Smooth muscle cell (in vitro differentiated cells): ENCODE measurements at regions not wholly inside any gene's neighbourhood (a gene's known extent, or its start where the extent isn't known, plus 50 kb on each side); places are given as distances from the start of the nearest gene placed in this dataset.

ENCODE experiments used
- DNase-seq: peaks from one replicate; lab custom pipeline; 2025; ENCODE audit not compliant: unreplicated experiment; lab: John Stamatoyannopoulos, UW
- H2AFZ ChIP-seq: fragments of 200-600 bp; sonication (generic); 2 replicates; pipeline ENCODE4 v1.6.0; 2016; ENCODE audit warnings: antibody characterized with exemption, low read depth, mild to moderate bottlenecking
- H3F3A ChIP-seq: fragments of 200-600 bp; sonication (generic); 2 replicates; pipeline ENCODE4 v1.6.0; 2017; ENCODE audit warnings: antibody characterized with exemption, low read depth
- H3K27ac ChIP-seq: fragments of 200-600 bp; sonication (generic); 2 replicates; pipeline ENCODE4 v1.5.1; 2016; ENCODE audit warnings: low read depth, mild to moderate bottlenecking
- H3K27me3 ChIP-seq: fragments of 200-600 bp; sonication (generic); 2 replicates; pipeline ENCODE4 v1.6.1; 2016; ENCODE audit warnings: low read depth, mild to moderate bottlenecking
- H3K36me3 ChIP-seq: fragments of 200-600 bp; sonication (generic); 2 replicates; pipeline ENCODE4 v1.5.1; 2016; ENCODE audit warnings: low read depth
- H3K4me1 ChIP-seq: fragments of 200-600 bp; sonication (generic); 2 replicates; pipeline ENCODE4 v1.5.1; 2016; ENCODE audit warnings: low read depth
- H3K4me2 ChIP-seq: fragments of 200-600 bp; sonication (generic); 2 replicates; pipeline ENCODE4 v1.6.0; 2016; ENCODE audit warnings: mild to moderate bottlenecking
- H3K4me3 ChIP-seq: fragments of 200-600 bp; sonication (generic); 2 replicates; pipeline ENCODE4 v1.5.1; 2016; ENCODE audit warnings: mild to moderate bottlenecking
- H3K79me2 ChIP-seq: fragments of 200-600 bp; sonication (generic); 2 replicates; pipeline ENCODE4 v1.6.0; 2016; ENCODE audit warnings: low read depth, mild to moderate bottlenecking
- H3K9ac ChIP-seq: fragments of 200-600 bp; sonication (generic); 2 replicates; pipeline ENCODE4 v1.6.0; 2016; ENCODE audit warnings: low read depth
- H3K9me3 ChIP-seq: fragments of 200-600 bp; sonication (generic); replicated peaks from 2 replicates; pipeline ENCODE4 v1.5.1; 2016; ENCODE audit warnings: low read depth
- H4K20me1 ChIP-seq: fragments of 200-600 bp; sonication (generic); 2 replicates; pipeline ENCODE4 v1.6.0; 2016; ENCODE audit warnings: low read depth
- WGBS: methylation state at CpG from one replicate; pipeline ENCODE4 v1.1.7; 2016; ENCODE audit warnings: low lambda C conversion rate; 5-methylcytosine and 5-hydroxymethylcytosine counted together
- TF ChIP-seq, protein P1 (sequence below): fragments of 200-600 bp; sonication (generic); IDR thresholded peaks from 2 replicates; pipeline ENCODE4 v1.5.1; 2017; ENCODE audit warnings: borderline replicate concordance, mild to moderate bottlenecking, antibody characterized with exemption; ENCODE audit not compliant: insufficient read depth, poor library complexity, severe bottlenecking

DNA sequence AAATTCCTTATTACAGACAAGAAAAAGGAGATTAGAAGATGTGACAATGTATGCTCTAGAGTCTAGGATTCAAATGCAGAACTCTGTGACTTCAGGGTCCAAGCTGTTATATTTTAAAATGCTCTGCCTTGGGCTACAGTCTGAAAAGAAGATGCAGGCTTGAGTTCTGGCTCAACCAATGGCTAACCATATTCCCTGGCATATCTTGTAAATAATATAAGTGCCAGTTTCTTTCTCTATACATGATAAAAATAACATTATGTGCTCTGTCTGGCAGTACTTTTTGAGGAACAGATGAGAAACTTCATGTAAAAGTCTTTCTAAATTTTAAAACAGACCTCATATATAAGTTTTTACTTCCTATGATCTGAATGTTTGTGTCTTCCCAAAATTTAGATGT lies 926.5 kb upstream of the CDH6 start:
- H3K79me2 ChIP-seq: no peaks in the 10 kb centered on the region
- H2AFZ ChIP-seq: no peak overlapping the region
- H3K4me2 ChIP-seq: no peak overlapping the region
- H3K36me3 ChIP-seq: no peaks in the 10 kb centered on the region
- no peaks in the 10 kb centered on the region for H3K4me1 ChIP-seq
- TF ChIP-seq, protein P1, sequence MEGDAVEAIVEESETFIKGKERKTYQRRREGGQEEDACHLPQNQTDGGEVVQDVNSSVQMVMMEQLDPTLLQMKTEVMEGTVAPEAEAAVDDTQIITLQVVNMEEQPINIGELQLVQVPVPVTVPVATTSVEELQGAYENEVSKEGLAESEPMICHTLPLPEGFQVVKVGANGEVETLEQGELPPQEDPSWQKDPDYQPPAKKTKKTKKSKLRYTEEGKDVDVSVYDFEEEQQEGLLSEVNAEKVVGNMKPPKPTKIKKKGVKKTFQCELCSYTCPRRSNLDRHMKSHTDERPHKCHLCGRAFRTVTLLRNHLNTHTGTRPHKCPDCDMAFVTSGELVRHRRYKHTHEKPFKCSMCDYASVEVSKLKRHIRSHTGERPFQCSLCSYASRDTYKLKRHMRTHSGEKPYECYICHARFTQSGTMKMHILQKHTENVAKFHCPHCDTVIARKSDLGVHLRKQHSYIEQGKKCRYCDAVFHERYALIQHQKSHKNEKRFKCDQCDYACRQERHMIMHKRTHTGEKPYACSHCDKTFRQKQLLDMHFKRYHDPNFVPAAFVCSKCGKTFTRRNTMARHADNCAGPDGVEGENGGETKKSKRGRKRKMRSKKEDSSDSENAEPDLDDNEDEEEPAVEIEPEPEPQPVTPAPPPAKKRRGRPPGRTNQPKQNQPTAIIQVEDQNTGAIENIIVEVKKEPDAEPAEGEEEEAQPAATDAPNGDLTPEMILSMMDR: no peak
- H4K20me1 ChIP-seq: no peaks in the 10 kb centered on the region
- no peaks in the 10 kb centered on the region for H3K27me3 ChIP-seq
- H3K9me3 ChIP-seq: no peaks in the 10 kb centered on the region
- H3F3A ChIP-seq: no peaks in the 10 kb centered on the region
- H3K9ac ChIP-seq: no peak overlapping the region
- no peak for DNase-seq
- H3K4me3 ChIP-seq: no peak overlapping the region
- no peak overlapping the region for H3K27ac ChIP-seq

DNA sequence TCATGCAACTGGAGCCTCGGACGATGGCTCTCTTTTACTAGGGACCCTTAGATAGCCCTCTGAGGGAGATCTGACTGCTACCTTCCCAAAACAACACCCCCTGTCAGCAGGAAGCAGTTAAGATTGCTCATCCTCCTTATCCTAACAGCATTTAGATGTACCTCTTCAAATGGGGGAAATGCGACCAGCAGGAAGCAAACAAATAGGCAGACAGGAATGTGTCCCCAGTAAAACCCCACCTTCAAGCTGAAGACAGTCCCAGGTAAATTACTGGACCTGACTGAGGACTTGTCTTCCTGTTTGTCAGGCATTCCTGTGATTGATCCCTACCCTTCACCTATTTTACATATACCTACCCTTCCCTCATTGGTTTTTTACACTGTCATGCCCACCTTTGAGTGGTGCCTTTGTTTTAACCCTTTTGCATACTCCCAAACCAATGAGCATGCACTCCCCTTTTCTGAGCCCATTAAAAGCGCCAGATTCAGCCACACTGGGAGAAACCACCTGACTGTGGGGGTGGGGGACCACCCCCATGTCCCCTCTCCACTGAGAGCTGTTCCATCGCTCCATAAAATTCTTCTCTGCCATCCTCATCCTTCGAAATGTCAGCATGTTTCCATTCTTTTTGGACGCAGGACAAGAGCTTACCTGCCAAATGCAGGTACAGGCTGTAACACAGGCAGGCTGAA lies 954.0 kb upstream of the CDH6 start:
- 73% methylated on average over 7 of the region's 7 CpGs for WGBS
- no peak for DNase-seq
- no peak overlapping the region for H3K27ac ChIP-seq
- no peak overlapping the region for H2AFZ ChIP-seq
- H3K27me3 ChIP-seq: no peaks in the 10 kb centered on the region
- no peaks in the 10 kb centered on the region for H3K36me3 ChIP-seq
- H3K4me3 ChIP-seq: no peak overlapping the region
- TF ChIP-seq, protein P1: no peak
- H3K9ac ChIP-seq: no peak overlapping the region
- H3K4me2 ChIP-seq: no peak overlapping the region
- no peaks in the 10 kb centered on the region for H4K20me1 ChIP-seq
- H3F3A ChIP-seq: no peaks in the 10 kb centered on the region
- H3K9me3 ChIP-seq: no peaks in the 10 kb centered on the region
- no peaks in the 10 kb centered on the region for H3K79me2 ChIP-seq
- H3K4me1 ChIP-seq: no peaks in the 10 kb centered on the region

DNA sequence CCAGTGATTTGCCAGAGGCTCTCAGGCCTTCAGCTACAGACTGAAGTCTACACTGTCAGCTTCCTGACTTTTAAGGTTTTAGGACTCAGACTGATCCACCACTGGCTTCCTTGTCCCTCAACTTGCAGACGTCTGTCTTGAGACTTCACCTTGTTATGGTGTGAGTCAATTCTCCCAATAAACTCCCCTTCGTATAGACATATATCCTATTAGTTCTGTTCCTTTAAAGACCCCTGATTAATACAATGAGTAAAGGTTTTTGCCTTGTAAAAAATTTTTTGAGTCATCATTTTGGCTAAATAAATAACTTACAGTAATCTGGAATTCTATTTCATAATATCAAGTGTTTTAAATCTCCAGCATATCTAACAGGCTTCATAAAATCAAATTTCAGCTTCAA lies 956.3 kb upstream of the CDH6 start:
- H4K20me1 ChIP-seq: no peaks in the 10 kb centered on the region
- no peaks in the 10 kb centered on the region for H3F3A ChIP-seq
- TF ChIP-seq, protein P1: no peak
- H2AFZ ChIP-seq: no peak overlapping the region
- WGBS: 90% methylated on average over 2 of the region's 2 CpGs
- no peaks in the 10 kb centered on the region for H3K4me1 ChIP-seq
- no peak overlapping the region for H3K4me2 ChIP-seq
- no peaks in the 10 kb centered on the region for H3K9me3 ChIP-seq
- no peaks in the 10 kb centered on the region for H3K27me3 ChIP-seq
- no peak overlapping the region for H3K27ac ChIP-seq
- H3K79me2 ChIP-seq: no peaks in the 10 kb centered on the region
- H3K36me3 ChIP-seq: no peaks in the 10 kb centered on the region
- H3K9ac ChIP-seq: no peak overlapping the region
- H3K4me3 ChIP-seq: no peak overlapping the region
- no peak for DNase-seq

DNA sequence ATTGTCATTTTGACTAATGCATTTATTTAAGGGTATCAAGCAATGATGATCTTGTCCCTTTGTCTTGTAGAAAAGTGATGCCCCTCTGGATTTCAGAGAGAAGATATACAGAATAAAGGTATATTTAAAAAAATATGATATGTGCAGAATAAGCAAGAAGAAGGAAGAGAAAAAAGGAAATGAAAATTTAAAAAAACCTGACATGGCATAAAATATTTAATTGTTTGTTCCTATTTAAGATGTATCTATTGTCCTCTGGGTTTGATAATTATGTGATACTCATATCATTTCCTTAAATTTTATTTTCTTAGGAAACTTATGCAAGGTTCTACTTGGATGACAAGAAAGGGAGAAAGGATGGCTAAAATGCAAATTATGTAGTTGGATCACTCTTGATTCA lies 983.7 kb upstream of the CDH6 start:
- no peaks in the 10 kb centered on the region for H3K79me2 ChIP-seq
- no peaks in the 10 kb centered on the region for H3K9me3 ChIP-seq
- H3F3A ChIP-seq: no peaks in the 10 kb centered on the region
- H3K27ac ChIP-seq: no peak overlapping the region
- H3K27me3 ChIP-seq: no peaks in the 10 kb centered on the region
- TF ChIP-seq, protein P1: no peak
- H3K4me2 ChIP-seq: no peak overlapping the region
- no peak overlapping the region for H3K4me3 ChIP-seq
- no peaks in the 10 kb centered on the region for H4K20me1 ChIP-seq
- no peaks in the 10 kb centered on the region for H3K4me1 ChIP-seq
- H2AFZ ChIP-seq: no peak overlapping the region
- H3K36me3 ChIP-seq: no peaks in the 10 kb centered on the region
- no peak overlapping the region for H3K9ac ChIP-seq
- DNase-seq: no peak
